ENCODE measurements at regions not wholly inside any gene's neighbourhood (a gene's known extent, or its start where the extent isn't known, plus 50 kb on each side); places are given as distances from the start of the nearest gene placed in this dataset.

DNA sequence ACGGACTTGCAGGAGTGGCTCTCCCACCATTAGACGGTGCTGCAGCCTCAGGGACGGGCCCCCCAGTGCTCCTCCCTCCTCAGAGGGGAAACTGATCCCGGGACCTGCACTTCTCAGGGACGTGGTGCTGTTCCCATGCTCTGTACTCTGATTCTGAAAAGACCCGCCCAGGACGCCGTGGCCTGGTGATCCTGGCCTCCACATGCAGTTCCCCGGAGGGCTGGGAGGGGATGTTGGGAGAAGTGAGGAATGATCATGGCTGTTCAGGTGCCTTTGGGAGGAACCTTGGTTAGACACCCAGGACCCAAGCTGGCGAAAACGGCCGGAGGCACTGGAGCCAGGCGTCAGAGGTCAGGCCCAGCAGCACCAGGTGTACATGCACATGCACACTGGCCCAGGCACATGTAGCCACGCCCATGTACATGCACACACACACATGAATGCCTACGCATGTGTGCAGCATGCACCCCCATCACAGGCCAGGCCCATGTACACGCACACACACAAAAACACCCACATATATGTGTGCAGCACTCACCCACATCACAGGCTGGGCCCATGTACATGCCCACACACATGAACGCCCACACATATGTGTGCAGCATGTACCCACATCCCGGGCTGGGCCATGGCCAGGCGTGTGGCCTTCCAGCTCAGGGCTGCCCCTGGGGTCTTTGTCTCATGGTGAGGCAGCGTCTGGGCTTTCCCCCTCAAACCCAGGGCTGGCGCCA lies 52.6 kb upstream of the DACT2 start:
- H3K27ac ChIP-seq, result no peak overlapping the region
- no peak overlapping the region for H3K4me3 ChIP-seq
- intact Hi-C loops (cut with DNase I; ENCODE audit: low total_unique reads), result loop anchor here (10.0 kb wide), 1 partner anchor 273 kb away; no protein-coding TSS in a partner anchor
- no peaks in the 10 kb centered on the region for H3K4me1 ChIP-seq
- no peaks in the 10 kb centered on the region for H3K36me3 ChIP-seq
- DNase-seq (no peak), ATAC-seq (no peak)
- TF ChIP-seq, protein P1, sequence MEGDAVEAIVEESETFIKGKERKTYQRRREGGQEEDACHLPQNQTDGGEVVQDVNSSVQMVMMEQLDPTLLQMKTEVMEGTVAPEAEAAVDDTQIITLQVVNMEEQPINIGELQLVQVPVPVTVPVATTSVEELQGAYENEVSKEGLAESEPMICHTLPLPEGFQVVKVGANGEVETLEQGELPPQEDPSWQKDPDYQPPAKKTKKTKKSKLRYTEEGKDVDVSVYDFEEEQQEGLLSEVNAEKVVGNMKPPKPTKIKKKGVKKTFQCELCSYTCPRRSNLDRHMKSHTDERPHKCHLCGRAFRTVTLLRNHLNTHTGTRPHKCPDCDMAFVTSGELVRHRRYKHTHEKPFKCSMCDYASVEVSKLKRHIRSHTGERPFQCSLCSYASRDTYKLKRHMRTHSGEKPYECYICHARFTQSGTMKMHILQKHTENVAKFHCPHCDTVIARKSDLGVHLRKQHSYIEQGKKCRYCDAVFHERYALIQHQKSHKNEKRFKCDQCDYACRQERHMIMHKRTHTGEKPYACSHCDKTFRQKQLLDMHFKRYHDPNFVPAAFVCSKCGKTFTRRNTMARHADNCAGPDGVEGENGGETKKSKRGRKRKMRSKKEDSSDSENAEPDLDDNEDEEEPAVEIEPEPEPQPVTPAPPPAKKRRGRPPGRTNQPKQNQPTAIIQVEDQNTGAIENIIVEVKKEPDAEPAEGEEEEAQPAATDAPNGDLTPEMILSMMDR (IDR thresholded peaks at IDR 0.05 in 4 of 5, conservative IDR thresholded peaks at IDR 0.05 in 1 of 5), result no peak
- TF ChIP-seq POLR2A (IDR thresholded peaks at IDR 0.05), result no peak
- no peaks in the 10 kb centered on the region for H3K9me3 ChIP-seq
- peaks cover 0 to 8% (median 0%) of the 10 kb centered on the region in 3 donors for H3K27me3 ChIP-seq
- in situ Hi-C loops (cut with MboI; ENCODE audit: low sequenced_read_pairs in 4 of 4), result loop anchor here in 1 of 4 donors (25.0 kb wide), 1 partner anchor 515 kb away; no protein-coding TSS in a partner anchor

DNA sequence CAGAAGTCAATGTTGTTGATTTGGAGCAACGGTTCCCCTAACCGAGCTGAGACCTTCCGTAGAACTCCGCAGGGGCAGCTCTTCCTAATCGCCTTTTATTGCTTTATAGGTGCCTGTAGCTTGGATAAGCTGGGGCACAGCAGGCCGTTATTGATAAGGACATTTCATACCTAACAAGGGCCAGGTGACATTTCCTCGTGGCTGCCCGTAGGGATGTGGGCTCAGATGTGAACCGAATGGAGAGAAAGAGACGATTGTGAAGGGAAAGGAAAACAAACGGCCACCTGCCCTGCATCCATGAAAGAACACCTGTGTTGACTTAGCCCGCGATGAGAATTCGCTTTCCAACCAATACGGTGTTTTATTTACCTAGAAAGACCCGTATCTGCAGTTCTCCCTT lies 53.3 kb upstream of the DACT2 start:
- H3K9me3 ChIP-seq, result no peaks in the 10 kb centered on the region
- H3K4me3 ChIP-seq, result no peak overlapping the region
- ATAC-seq (no peak), DNase-seq (no peak)
- peaks cover 0 to 8% (median 0%) of the 10 kb centered on the region in 3 donors for H3K27me3 ChIP-seq
- no peak overlapping the region for H3K27ac ChIP-seq
- H3K36me3 ChIP-seq, result no peaks in the 10 kb centered on the region
- in situ Hi-C loops (cut with MboI; ENCODE audit: low sequenced_read_pairs in 4 of 4), result loop anchor here in 1 of 4 donors (25.0 kb wide), 1 partner anchor 514 kb away; no protein-coding TSS in a partner anchor
- intact Hi-C loops (cut with DNase I; ENCODE audit: low total_unique reads), result loop anchor here (10.0 kb wide), 1 partner anchor 272 kb away; no protein-coding TSS in a partner anchor
- no peaks in the 10 kb centered on the region for H3K4me1 ChIP-seq
- TF ChIP-seq, protein P1 (IDR thresholded peaks at IDR 0.05 in 4 of 5, conservative IDR thresholded peaks at IDR 0.05 in 1 of 5), result no peak
- TF ChIP-seq POLR2A (IDR thresholded peaks at IDR 0.05), result no peak

DNA sequence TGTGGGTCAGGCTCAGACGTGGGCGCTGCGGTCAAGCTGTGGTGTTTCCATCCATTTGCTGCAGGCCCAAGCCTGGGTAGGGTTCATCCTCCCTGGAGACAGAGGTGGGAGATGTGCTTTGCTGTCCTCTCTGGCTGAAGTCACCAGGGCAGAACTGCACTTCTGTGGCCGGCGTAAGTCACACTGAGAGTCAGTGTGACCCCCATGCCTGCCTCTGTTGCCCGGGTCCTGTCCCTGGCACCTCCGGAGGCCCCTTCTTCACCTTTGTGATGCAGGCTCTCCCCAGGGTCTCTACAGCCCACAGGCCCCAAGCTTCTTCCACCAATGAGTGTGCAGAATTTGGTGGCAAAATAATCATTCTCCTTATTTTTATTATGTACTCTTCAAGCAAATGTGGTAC lies 53.8 kb upstream of the DACT2 start:
- TF ChIP-seq POLR2A (IDR thresholded peaks at IDR 0.05), result no peak
- TF ChIP-seq, protein P1 (IDR thresholded peaks at IDR 0.05 in 4 of 5, conservative IDR thresholded peaks at IDR 0.05 in 1 of 5), result no peak
- H3K27me3 ChIP-seq, result peaks cover 0 to 5% (median 0%) of the 10 kb centered on the region in 3 donors
- H3K9me3 ChIP-seq, result no peaks in the 10 kb centered on the region
- H3K4me1 ChIP-seq, result no peaks in the 10 kb centered on the region
- H3K27ac ChIP-seq, result no peak overlapping the region
- H3K36me3 ChIP-seq, result no peaks in the 10 kb centered on the region
- DNase-seq (no peak), ATAC-seq (no peak)
- intact Hi-C loops (cut with DNase I; ENCODE audit: low total_unique reads), result loop anchor here (10.0 kb wide), 1 partner anchor 271 kb away; no protein-coding TSS in a partner anchor
- H3K4me3 ChIP-seq, result no peak overlapping the region
- in situ Hi-C loops (cut with MboI; ENCODE audit: low sequenced_read_pairs in 4 of 4), result loop anchor here in 1 of 4 donors (25.0 kb wide), 1 partner anchor 514 kb away; no protein-coding TSS in a partner anchor

DNA sequence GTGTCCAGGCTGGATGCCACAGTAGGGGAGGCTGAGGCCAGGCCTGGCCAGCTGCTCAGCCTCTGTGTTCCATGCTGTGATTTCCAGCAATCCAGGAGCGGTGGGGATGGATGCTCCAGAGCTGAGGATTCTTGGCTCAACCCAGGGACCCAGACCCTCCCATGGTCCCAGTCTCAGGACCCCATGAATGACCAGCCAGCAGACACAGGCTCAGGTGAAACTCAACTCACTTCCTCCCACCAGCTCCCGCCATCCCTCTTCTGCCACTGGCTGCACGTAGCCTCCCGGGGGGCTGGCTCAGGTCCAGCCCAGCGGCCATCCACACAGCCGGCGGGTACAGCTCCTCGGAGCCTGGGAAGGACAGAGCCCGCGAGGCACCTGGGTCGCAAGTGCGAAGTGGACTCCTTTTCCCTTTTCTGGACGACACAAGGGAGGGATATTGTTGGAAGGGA lies 54.5 kb upstream of the DACT2 start:
- no peak overlapping the region for H3K4me3 ChIP-seq
- intact Hi-C loops (cut with DNase I; ENCODE audit: low total_unique reads) (loop anchor here (10.0 kb wide), 1 partner anchor 271 kb away; no protein-coding TSS in a partner anchor), in situ Hi-C loops (cut with MboI; ENCODE audit: low sequenced_read_pairs in 4 of 4) (loop anchor here in 1 of 4 donors (25.0 kb wide), 1 partner anchor 513 kb away; no protein-coding TSS in a partner anchor)
- TF ChIP-seq POLR2A (IDR thresholded peaks at IDR 0.05), result no peak
- TF ChIP-seq, protein P1 (IDR thresholded peaks at IDR 0.05 in 4 of 5, conservative IDR thresholded peaks at IDR 0.05 in 1 of 5), result no peak
- H3K4me1 ChIP-seq, result no peaks in the 10 kb centered on the region
- H3K27ac ChIP-seq, result no peak overlapping the region
- no peaks in the 10 kb centered on the region for H3K9me3 ChIP-seq
- no peaks in the 10 kb centered on the region for H3K27me3 ChIP-seq
- DNase-seq (no peak), ATAC-seq (no peak)
- H3K36me3 ChIP-seq, result no peaks in the 10 kb centered on the region

Data from gastrocnemius medialis (tissue), 4 donors.